Medulla oblongata (tissue), 1 donor: ENCODE measurements at regions not wholly inside any gene's neighbourhood (a gene's known extent, or its start where the extent isn't known, plus 50 kb on each side); places are given as distances from the start of the nearest gene placed in this dataset.

ENCODE experiments used
- DNase-seq: peaks from one replicate; pipeline ENCODE4 v3.0.0-alpha.2; 2015; ENCODE audit errors: extremely low spot score

DNA sequence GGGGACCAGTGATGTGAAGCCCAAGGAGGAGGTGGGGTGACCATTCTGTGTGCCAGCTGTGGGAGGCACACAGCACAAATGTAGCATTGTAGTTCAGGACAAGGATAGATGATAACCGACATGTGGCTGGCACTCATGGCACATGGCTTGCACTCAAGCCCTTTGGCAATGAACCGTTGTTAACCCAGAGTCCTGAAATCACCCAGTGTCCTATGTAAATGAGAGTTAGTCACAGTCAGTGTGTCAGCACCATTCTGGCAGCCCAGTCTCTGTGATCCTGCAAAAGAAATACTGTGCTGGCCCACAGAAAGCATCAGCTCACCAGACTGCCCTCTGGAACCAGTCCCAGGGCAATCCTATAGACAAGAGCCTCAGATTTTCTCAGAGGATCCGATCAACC is 339.3 kb downstream of the MID1IP1 start:
- no peak for DNase-seq

DNA sequence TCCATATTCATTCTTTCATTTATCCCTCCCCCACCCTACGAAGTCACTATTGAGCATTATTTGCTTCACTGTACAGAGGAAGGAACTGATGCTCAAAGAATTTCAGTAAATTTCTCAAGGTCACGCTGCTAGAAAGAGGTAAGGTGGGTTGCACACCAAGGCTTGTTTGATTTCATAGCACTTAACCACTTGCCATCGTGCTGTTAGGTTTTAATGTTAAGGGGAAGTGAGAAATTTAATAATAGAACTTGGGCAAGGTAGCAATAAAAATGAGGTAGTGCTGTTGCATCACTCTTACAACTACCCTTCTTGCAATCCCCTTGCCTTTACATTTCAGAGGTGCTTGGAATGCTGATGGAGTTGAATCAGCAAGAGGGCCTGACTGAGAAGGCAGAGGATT is 343.1 kb downstream of the MID1IP1 start:
- DNase-seq: no peak

- DNase-seq: no peak
Observed at GRCh38 chrX:39144956-39145355, 343.7 kb downstream of the MID1IP1 start.

DNA sequence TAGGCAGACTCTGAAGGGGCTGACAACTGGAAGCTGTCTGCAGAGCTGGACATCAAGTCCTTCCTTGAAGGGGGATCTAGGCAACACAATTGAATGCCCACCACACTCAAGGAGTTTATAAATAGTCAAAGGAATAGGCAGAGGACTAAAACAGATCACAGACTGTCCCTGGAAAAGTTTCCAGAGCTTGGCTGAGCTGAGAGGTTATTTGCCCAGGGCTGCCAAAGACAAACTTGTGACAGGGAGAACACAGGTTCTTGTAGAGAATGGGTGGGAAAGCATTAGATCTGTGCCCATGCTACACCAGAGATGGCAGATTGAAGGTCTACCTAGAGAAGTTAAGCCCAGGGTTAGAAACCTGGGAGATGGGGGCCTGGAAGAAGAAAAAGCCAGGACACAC is 344.6 kb downstream of the MID1IP1 start:
- no peak for DNase-seq

DNA sequence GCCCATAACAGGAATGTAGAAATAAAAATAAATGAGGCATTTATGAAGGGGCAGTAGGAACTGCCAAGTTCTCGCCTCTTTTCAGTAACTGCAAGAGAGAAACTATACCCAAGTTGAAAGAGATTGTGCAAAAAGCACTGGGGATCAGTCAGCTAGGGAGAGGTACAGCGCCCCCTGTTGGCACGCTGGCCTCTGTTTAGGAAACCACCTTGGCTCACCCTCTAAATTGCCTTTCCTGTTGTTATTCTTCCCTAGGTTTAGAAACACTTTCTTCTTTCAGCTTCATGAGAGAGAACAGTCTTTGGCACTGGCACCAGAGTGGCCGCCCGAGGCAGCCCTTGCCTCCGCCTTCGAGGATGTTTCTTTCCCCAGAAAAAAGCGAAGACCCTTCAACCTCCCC is 348.5 kb downstream of the MID1IP1 start:
- peak; percentile 75 for DNase-seq

GRCh38 chrX:39150220-39150619 is 349.0 kb downstream of the MID1IP1 start:
- no peak for DNase-seq

GRCh38 chrX:39150621-39151020 is 349.4 kb downstream of the MID1IP1 start:
- no peak for DNase-seq

DNA sequence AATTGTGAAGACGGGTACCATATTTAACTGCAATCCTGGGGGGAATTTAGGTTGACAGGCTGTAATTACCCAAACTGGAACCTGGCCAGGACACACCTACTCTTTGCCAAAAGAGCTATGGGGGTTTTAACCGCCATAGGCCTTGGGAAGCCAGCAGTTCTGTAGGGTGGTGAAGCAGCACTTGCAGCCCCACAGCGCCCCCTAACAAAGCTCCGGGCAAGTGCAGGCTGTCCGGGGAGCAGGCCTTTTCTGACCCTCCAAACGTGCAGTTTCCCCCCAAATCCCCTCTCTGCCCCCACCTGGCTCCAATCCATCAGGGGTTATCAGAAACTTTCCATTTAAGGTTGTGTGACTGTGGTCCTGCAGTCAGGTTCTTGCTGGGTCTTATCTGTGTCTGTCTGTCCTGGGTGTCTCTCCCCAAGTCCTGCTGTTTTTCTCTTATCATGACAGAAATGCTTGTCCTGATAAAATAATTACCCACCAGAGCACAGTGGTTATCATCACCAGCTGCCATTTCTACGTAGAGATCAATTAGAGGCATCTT is 350.9 kb downstream of the MID1IP1 start:
- no peak for DNase-seq

DNA sequence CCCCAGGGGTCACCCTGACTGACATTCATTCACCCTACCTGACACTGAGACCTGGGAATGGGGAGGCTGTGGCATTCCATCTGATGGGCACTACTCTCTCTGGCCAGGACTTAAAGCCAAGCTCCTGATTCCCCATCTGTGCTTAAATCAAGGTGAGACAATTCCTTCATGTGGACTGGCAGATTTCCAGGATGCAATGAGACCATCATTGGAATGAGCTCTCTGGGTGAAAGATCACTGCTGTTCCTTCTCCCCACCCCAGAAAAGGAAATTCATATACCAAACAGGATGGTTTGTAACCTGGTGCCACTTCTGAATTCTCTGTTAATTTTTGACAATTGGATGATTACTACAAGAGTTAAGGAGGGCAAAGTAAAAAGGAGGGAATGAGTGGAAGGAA is 354.8 kb downstream of the MID1IP1 start:
- DNase-seq: no peak

DNA sequence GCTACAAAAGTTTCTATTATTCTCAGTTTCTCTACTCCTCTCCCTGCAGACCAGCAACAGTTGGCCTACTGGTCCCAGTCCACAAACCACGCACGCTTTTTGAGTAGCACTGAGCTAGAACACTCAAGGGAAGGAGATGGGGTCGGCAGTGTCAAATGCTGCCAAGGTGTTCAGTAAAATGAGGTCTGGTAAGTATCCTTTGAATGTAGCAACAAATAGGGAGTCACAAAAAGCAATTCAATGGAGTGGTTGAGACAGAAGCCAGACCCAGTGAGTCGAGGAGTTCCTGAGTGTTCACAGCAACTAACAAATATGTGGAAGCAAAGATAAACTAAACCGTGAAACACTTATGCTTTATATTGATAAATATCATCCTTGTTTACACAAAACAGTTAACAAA is 355.7 kb downstream of the MID1IP1 start:
- no peak for DNase-seq

GRCh38 chrX:39157796-39158195 is 356.5 kb downstream of the MID1IP1 start:
- DNase-seq: no peak

DNA sequence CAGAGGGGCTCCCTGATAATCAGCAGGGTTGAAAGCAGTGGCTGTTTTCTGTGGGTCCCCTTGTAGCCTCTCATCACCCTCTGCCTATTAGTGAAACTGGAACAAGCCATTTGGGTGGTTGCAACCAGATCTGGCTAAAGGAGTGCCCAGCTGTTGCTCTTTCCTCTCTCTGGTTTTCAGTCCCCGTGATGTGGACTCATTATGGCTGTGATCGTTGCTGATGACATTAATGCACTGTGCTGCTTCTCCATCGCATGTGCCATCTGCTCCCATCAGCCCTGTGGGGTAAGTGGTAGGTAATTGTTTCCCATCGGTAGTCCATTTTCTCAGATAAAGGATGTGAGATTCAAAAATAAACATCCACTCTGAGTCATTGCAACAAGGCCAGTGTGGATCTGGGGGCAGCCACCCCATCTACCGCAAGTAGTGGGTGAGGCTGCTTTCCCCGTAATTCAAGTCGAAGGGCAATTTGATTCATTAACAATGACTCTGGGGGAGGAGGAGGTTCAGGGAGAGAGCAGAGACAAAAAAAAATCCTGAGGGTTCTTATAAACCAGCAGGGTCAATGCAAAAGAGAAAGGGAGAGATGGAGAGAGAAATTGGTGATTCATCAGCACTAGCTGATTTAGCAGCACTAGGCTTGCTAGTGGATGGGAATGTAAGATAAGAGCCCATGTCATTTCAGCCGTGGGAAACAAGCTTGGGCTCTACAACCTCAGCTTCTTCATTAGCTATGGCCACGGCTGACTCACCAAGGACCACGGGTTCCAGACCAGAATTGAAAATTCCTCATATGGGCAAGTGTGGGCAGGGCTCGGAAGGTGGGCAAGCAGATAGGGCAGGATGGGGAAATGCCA is 357.8 kb downstream of the MID1IP1 start:
- no peak for DNase-seq

- DNase-seq: no peak
Observed at GRCh38 chrX:39159921-39160507, 358.8 kb downstream of the MID1IP1 start.

- no peak for DNase-seq
Observed at GRCh38 chrX:39161611-39162255, 360.5 kb downstream of the MID1IP1 start.

DNA sequence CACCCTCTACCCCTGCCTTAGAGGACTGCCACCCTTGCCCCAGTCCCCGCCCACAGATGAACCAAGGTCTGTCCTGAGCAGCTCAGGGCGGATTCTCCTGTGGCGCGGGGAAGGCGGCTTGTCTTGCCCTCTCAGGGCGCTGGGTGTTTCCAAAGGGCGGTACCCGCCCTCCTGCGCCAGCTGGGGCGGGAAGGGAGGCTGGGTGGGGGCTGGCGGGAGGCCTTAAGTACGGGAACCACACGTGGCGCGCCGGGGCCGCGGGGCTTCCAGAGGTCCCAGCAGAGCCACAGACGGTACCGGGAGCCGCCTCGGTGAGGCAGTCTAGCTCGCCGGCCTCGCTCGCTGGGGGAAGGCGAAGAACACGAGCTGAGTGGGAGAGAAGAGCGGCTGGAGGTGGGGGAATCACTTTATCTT is 361.1 kb downstream of the MID1IP1 start:
- DNase-seq: peak; percentile 30

GRCh38 chrX:39163581-39164126 is 362.4 kb downstream of the MID1IP1 start:
- no peak for DNase-seq

DNA sequence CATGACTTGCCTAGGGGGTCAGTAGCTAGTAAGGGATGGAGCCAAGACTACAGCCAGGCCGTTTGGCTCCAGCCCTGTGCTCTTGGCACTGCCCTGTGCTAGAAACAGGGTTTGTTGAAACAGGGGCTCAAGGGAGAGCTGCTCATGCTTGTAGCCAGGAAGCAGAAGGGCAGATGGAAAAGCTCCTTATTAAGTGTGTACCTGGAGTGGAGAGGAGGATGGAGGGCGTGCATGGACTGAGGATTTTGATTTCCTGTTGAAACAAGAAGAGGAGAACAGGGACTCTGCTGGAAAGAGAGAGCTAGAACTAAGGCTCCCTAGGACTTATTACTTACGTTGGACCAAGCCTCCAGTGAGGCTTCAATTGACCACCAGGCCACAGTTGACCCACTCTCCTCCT is 363.0 kb downstream of the MID1IP1 start:
- DNase-seq: no peak

DNA sequence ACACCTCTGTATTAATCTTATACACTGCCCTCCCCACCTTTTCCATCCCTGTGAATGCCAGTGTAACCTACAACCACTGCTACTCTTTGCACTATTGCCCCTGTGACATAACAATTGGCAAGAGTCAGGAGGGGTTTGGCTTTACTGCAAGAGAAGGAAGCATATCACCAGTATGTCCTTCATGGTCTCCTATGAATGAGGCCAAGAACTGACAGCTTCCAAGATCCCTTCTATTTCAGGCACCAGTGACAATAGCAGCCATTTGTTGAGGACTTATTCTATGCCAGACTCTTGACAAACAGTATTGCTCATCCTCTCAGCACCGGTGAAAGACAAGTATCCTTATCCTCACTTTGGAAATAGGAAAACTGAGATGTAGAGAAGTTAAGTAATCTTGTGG is 363.9 kb downstream of the MID1IP1 start:
- no peak for DNase-seq

DNA sequence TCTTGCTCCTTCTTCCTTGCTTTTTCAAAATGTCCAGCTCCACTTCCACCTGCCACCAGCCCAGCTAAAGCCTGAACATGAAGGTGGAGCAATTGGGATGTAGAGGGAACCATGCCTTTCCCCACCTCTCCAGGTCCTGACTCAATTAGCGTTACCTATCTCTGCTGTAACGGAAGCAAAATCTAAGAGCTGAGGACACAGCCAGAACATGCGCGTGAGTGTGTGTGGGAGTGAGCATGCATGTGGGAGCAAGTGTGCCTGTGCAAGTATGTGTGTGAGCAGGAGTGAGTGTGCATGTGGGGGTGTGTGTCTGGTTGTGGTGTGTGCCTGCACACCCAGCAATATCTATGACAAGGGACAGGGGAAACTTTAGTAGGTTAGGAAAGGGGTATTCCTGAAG is 364.5 kb downstream of the MID1IP1 start:
- no peak for DNase-seq

DNA sequence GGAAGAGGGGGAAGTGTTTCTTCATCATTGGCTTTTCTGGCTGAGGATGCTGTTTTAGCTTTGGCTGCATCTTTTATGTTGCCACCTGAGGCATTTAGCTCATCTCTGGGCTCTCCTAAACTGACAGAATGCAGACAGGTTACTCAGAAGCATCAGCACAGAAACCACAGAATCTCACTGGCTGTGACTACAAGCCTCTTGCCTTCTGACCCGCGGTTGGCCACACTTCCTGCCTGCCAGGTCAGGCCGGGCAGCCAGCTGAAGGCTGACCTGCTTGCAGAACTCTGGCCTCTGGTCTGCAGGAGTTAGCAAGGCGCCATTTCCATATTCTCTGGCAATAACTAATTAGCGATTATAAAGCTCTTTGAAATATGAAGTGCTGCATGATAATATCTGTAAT is 366.5 kb downstream of the MID1IP1 start:
- no peak for DNase-seq

DNA sequence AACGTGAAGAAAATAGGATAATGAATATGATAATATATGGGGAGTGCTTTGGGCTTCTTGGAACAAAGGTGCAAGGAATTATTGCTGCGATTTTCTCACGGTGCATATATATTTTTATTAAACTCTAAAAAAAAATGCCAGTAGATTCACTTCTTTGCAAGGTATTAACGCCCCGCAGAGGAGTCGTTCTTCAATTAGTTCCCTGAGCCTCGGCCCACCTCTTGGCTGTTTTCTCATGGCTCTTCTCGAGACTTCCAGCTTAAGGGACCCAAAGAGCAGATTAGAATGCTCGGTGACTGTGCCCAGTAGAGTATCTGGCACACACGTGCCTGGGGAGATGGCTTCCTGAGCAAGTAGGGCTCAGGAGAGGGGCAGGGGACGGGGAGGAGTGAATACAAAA is 367.4 kb downstream of the MID1IP1 start:
- no peak for DNase-seq

DNA sequence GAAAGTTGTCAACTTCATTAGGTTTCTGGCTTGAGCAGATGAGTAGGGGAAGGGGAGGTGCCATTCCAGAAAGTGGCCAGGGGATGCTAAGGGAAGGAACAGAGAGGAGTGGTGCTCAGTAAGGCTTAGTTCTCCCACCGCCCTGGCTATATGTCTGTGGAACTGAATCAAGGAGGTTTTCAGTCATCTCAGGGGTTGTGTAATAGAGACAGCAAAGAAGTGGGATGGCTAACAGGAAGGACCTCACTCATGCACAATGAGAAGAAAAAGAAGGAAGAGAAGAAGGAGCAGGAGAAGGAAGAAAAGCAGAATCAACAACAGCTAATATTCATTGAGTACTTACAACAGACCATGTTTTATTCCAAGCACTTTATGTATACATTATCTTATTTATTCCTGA is 368.7 kb downstream of the MID1IP1 start:
- no peak for DNase-seq
